ENCODE measurements at regions not wholly inside any gene's neighbourhood (a gene's known extent, or its start where the extent isn't known, plus 50 kb on each side); places are given as distances from the start of the nearest gene placed in this dataset.

- DNase-seq = no peak
These were observed 300.4 kb upstream of the ADAMTS9 start for GRCh38 chr3:64988188-64988587.

GRCh38 chr3:64987726-64988125 lies 299.9 kb upstream of the ADAMTS9 start:
- DNase-seq = no peak

- no peak for DNase-seq
These were observed 297.3 kb upstream of the ADAMTS9 start for GRCh38 chr3:64985072-64985471.

- DNase-seq = no peak
These were observed 296.0 kb upstream of the ADAMTS9 start for GRCh38 chr3:64983583-64984359.

- DNase-seq = no peak
These were observed 289.7 kb upstream of the ADAMTS9 start for GRCh38 chr3:64977308-64978100.

- DNase-seq = no peak
These were observed 288.7 kb upstream of the ADAMTS9 start for GRCh38 chr3:64976456-64976855.

GRCh38 chr3:64975147-64975546 lies 287.3 kb upstream of the ADAMTS9 start:
- no peak for DNase-seq

GRCh38 chr3:64974401-64974800 lies 286.6 kb upstream of the ADAMTS9 start:
- DNase-seq = no peak

GRCh38 chr3:64972793-64973192 lies 285.0 kb upstream of the ADAMTS9 start:
- no peak for DNase-seq

GRCh38 chr3:64971602-64972001 lies 283.8 kb upstream of the ADAMTS9 start:
- DNase-seq = no peak

- DNase-seq = no peak
These were observed 282.8 kb upstream of the ADAMTS9 start for GRCh38 chr3:64970634-64971033.

GRCh38 chr3:64961301-64961700 lies 273.5 kb upstream of the ADAMTS9 start:
- no peak for DNase-seq

GRCh38 chr3:64958199-64958843 lies 270.5 kb upstream of the ADAMTS9 start:
- DNase-seq = no peak

- DNase-seq = no peak
These were observed 269.8 kb upstream of the ADAMTS9 start for GRCh38 chr3:64957408-64958198.

- DNase-seq = no peak
These were observed 269.0 kb upstream of the ADAMTS9 start for GRCh38 chr3:64956711-64957325.

- no peak for DNase-seq
These were observed 267.3 kb upstream of the ADAMTS9 start for GRCh38 chr3:64954995-64955636.

GRCh38 chr3:64945171-64945729 lies 257.4 kb upstream of the ADAMTS9 start:
- no peak for DNase-seq

GRCh38 chr3:64943866-64944265 lies 256.1 kb upstream of the ADAMTS9 start:
- no peak for DNase-seq

- DNase-seq = no peak
These were observed 253.0 kb upstream of the ADAMTS9 start for GRCh38 chr3:64940596-64941348.

GRCh38 chr3:64939747-64940450 lies 252.1 kb upstream of the ADAMTS9 start:
- DNase-seq = no peak
